T-helper 1 cell treated with Interleukin-12 subunit alpha and Interleukin-12 subunit beta and Interleukin-4 antibody, amounts not matched to agents 30 ng/mL and 1 ng/mL, for 36 hours (primary cell): ENCODE measurements at regions not wholly inside any gene's neighbourhood (a gene's known extent, or its start where the extent isn't known, plus 50 kb on each side); places are given as distances from the start of the nearest gene placed in this dataset.

Experiments
- intact Hi-C: fragments of 100-400 bp; cut with micrococcal nuclease; formaldehyde crosslinking; loops from one replicate; pipeline ENCODE4 v1.15.1; 2024

GRCh38 chr2:164302786-164303185 lies 318.5 kb downstream of the GRB14 start:
- intact Hi-C loops, result no loop called here

- intact Hi-C loops, result no loop called here
Observed at GRCh38 chr2:164288235-164288634, 333.0 kb downstream of the GRB14 start.

GRCh38 chr2:164287056-164287455 lies 334.2 kb downstream of the GRB14 start:
- intact Hi-C loops, result no loop called here

DNA sequence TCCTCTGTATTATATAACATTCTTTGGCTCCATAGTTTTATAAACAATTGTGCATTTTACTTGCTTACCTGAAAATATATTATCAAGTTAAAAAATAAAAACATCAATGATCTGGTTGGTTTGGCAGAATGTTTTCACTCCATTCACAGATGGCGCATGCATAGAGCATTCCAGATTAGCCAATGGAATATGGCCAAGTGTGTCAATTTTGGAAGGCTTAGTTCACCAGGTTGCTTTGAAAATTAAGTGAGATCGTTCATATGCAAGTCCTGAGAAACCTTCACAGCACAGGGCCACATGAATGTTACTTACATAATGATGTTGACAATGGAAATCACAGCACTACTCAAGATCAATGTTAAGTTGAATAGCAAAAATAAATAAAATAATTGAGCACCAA lies 335.7 kb downstream of the GRB14 start:
- intact Hi-C loops, result no loop called here

- intact Hi-C loops, result no loop called here
Observed at GRCh38 chr2:164281896-164282295, 339.4 kb downstream of the GRB14 start.

GRCh38 chr2:164275659-164276058 lies 345.6 kb downstream of the GRB14 start:
- intact Hi-C loops, result no loop called here

- intact Hi-C loops, result no loop called here
Observed at GRCh38 chr2:164260506-164260905, 360.8 kb downstream of the GRB14 start.

DNA sequence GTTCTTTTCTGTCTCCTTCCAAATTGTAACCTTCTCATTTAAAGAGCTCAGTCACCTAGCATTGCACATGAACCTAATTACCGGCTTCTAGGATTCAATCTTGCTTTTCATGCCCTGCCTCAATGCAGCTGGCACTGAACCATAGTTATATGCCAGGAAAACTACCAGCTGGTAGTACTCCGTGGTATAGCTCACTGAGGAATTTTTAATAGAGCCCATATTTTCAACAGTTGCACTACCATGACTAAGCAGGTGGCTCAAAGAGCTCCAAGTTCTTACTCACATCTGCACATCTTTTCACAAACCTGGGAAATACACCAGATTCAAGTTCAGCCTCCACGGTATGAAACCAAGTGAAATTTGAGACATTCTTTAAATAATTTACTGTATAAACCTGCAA lies 363.5 kb downstream of the GRB14 start:
- intact Hi-C loops, result no loop called here

DNA sequence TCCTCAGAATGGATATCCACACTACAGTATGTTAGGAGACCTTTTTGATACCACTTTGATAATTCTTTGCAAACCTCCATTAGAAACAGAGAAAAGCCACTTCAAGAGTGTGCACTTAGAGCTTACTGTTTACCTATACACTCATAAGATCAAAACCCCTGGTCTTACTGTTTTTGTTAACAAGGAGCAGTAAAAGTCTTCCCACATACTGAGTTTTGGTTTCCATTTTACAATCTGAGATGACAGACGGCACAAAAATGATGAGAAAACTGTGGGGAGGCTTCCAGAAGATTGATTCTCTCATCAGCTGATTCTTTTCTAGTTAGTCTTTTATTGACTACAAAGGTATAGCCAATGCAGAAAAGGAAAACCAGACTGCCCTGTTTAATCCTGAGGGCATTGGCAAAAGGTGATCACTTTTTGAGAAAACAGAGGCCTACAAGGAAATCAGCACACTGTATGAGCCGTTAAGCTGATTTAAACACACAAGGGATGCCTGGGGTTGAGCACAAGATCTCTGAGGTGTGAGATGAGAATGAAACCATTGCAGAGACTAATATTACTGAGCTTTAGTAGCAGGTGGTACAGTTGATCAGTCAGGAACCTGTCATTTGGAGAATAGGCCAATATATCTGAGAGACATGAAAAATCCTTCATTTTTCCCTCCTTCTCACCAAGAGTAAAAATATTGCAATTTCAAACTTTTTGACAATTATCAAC lies 368.6 kb downstream of the GRB14 start:
- intact Hi-C loops, result no loop called here

DNA sequence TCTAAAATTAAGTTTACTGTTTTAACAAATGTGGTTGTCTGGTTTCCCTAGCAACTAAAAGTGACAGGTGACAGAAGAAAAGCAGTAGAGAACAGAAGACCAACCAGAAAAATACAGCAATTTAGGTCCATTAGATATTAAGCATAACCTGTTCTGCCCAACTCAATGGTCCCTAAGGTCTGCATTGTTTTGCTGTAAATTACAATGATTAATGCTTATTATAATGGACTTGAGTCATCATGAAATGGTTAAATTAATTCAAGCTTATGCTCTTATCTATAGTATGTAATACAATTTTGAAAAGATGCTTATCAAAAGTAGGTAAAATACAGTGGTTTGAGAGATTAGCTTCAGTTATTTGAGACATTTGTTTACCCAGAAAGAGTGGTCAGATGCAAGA lies 378.0 kb downstream of the GRB14 start:
- intact Hi-C loops, result no loop called here

DNA sequence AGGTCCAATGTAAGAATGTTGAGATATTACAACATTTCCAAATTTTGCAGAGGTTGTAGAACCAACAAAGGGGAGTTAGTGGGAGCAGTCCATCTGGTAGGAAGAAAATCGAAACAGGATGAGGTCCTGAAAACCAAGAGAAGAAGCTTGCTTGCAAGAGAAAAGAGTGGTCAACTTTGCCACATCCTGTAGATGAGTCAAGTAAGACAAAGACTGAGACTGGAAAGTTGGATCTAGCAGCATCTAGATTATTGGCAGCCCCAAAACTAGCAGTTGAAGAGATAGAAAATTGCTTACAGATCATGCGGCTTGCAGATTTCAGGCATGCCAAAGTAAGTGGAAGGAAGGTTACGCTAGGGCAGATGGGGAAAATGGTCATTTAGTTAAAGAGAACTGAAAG lies 378.9 kb downstream of the GRB14 start:
- intact Hi-C loops, result no loop called here

- intact Hi-C loops, result no loop called here
Observed at GRCh38 chr2:164234074-164234473, 387.2 kb downstream of the GRB14 start.

DNA sequence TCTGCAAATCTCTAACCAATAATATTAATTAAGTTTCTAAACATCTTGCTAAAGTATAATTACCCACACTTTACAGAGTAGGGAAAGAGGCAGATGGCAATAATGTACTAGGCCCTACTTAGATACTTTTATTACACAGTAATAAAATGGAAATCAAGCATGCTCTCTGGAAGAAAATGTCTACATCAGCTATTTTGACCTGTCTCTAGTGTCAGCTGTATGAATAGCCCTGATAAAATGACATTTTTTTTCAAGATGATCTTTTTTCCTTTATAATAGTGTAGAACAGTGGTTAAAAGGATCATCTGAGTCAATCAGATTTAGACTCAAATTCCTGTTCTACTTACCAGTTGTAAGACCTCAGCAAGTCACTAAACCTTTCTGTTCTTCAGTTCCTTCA lies 397.3 kb downstream of the GRB14 start:
- intact Hi-C loops, result no loop called here

- intact Hi-C loops, result no loop called here
Observed at GRCh38 chr2:164221473-164221872, 399.8 kb downstream of the GRB14 start.

- intact Hi-C loops, result no loop called here
Observed at GRCh38 chr2:164220265-164220664, 401.0 kb downstream of the GRB14 start.

- intact Hi-C loops, result no loop called here
Observed at GRCh38 chr2:164213916-164214315, 407.4 kb downstream of the GRB14 start.

DNA sequence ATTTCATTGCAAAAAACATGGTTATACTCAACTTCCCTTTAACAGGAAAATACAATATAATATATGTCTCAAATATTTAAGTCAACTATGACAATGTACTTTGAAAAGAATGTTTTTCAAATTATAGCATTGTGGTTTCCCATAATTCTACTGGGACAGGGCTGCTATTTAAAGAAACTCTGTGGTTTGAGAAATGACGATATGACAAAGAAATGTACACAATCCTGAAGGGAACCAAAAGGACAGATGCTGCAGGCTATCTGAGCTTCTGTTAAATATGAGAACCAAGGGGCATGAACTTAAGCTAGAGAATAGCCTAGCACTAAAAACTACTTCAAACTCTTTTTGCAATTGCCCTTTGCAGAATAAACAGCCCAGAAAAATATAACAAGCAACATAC lies 415.9 kb downstream of the GRB14 start:
- intact Hi-C loops, result no loop called here

DNA sequence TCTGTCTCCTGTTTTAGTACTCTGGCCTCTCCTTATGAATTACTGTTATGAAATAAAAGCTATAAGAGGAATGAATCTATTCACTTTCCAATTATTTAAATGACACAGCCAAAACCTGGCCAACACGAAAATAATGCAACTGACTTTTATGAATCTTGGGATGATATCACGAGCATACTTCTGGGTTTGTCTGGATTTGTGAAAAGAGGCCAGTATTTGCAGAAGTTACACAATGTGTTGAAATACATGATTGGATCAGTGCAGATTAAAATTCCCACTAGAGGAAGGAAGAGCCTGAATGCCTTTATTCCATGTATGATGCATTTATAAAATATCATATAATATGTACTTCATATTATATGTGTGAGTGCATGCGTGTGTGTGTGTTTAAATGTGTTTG lies 418.2 kb downstream of the GRB14 start:
- intact Hi-C loops, result no loop called here

DNA sequence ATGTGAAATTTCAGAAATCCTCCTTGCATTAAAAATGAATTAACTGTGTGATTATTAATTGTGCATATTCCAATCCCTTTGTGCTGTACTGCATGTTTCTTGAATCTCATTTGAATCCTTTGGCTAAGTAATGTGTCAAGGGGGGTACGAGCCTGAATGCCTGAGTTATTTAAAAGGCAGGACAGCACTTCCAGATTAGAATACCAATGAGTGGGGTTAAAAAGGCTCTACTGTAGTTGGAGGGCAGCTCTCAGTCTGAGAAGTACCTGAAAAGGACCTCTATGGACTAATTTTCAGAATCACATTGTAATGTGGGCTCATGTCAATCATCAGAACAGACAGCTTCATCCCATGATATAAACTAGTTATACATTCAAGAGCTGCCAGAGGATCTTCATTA lies 423.0 kb downstream of the GRB14 start:
- intact Hi-C loops, result no loop called here

DNA sequence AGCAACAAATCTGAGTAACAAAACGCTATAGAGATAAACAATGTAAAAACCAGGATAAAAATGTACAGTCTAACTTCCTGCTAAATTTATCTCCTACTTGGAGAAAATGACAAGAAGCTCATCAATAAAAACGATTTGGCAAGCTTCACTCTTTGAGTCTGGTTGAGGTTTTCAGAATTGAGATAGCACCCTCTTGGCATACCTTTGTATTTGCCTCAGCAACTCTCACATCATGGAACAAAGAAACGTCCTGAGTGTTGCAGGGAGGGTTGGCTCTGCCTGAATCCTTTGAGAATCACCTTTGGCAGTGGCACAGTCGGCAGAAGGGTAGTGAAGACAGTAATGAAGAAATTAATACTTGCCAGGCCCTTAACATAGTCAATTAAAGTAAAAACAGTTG lies 430.6 kb downstream of the GRB14 start:
- intact Hi-C loops, result no loop called here

GRCh38 chr2:164189851-164190250 lies 431.4 kb downstream of the GRB14 start:
- intact Hi-C loops, result no loop called here

GRCh38 chr2:164187121-164187520 lies 434.2 kb downstream of the GRB14 start:
- intact Hi-C loops, result no loop called here

GRCh38 chr2:164186591-164186990 lies 434.7 kb downstream of the GRB14 start:
- intact Hi-C loops, result no loop called here

DNA sequence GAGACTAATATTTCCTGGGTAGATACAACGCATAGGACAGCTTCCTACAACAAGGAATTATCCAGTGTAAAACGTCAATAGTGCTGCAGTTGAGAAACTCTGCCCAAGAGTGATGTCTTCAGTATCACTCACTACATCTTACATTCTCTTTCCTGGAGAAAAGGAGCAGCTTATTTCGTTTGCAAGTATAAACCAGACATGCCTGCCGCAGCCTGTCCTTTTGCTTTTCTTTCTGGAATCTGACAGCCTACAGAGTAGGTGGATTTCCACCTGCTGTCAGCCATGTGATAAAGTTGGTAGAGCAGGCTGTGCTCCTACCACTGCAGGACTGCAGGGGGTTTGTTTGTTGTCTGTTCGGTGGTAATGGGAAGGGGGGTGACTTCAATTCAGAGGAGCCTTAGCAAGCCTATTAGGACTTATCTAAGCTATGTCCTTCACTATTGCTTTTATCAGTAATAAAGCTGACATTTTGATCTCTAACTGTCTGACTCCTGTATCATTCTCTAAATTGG lies 439.1 kb downstream of the GRB14 start:
- intact Hi-C loops, result no loop called here
